Breast epithelium (tissue), 3 donors: ENCODE measurements at regions not wholly inside any gene's neighbourhood (a gene's known extent, or its start where the extent isn't known, plus 50 kb on each side); places are given as distances from the start of the nearest gene placed in this dataset.

Source experiments
- CTCF ChIP-seq, 3 donors: fragments of 450-650 bp; IDR thresholded peaks; one replicate each; pipeline ENCODE4 v1.5.1; 2016 to 2017; ENCODE audit warnings: antibody characterized with exemption in 3 of 3, mild to moderate bottlenecking in 3 of 3, moderate library complexity in 3 of 3
- POLR2A ChIP-seq: fragments of 450-650 bp; IDR thresholded peaks from one replicate; pipeline ENCODE4 v1.6.1; 2016; ENCODE audit warnings: antibody characterized with exemption, mild to moderate bottlenecking, moderate library complexity

GRCh38 chr6:2507016-2507415, 243.7 kb downstream of the MYLK4 start:
- TF ChIP-seq CTCF (IDR thresholded peaks at IDR 0.05), result no peak
- no peak for TF ChIP-seq POLR2A
